HG03060 (cell line): ENCODE measurements at regions not wholly inside any gene's neighbourhood (a gene's known extent, or its start where the extent isn't known, plus 50 kb on each side); places are given as distances from the start of the nearest gene placed in this dataset.

Experiments
- ATAC-seq: cut with Tn5 transposase; IDR thresholded peaks from one replicate; pipeline ENCODE4 v1.9.1; 2021; ENCODE audit warnings: low read depth, moderate number of reproducible peaks; ENCODE audit not compliant: unreplicated experiment

DNA sequence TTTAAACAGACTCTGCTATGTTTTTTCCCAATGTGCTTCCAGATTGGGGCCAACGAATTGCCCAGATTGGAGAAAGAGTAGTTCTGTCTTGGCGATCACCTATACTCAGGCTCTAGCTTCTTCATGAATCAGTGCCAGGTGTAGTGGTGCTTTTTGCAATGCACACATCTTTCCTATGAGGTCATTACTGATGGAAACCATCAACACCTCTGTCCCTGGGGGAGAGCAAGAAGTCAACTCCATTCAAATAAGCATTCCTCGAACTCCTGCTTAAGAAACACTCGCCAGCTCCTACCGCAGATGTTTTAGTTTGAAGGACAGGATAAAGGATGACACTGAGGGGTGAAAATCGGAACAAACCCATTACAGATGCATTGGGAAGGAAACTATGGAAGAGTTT is 156.5 kb upstream of the DKK2 start:
- ATAC-seq: no peak

- no peak for ATAC-seq
Observed at GRCh38 chr4:107187091-107187490, 151.0 kb upstream of the DKK2 start.

GRCh38 chr4:107183155-107183774 is 147.2 kb upstream of the DKK2 start:
- ATAC-seq: peak; percentile 87

DNA sequence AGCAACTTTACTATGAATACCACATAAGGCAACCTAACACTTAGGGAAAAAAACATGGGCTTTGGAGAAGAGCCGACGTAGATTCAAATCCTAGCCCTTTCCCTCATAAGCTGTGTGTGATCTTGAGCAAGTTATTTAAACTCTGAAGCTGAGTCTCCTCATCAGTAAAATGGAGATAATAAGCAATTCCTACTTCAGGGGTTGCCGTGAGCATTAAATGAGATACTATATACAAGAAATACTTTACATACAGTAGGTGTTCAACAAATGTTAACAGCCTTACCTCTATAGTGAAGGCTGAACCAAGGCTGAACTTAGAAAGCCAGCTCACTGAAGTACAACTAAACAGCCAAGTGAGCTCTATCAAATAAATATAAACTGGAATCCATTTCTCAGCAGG is 146.2 kb upstream of the DKK2 start:
- no peak for ATAC-seq

- ATAC-seq: no peak
Observed at GRCh38 chr4:107166873-107167450, 130.8 kb upstream of the DKK2 start.

GRCh38 chr4:107166181-107166580 is 130.1 kb upstream of the DKK2 start:
- no peak for ATAC-seq

GRCh38 chr4:107164962-107165475 is 128.9 kb upstream of the DKK2 start:
- no peak for ATAC-seq

- ATAC-seq: no peak
Observed at GRCh38 chr4:107156443-107156842, 120.3 kb upstream of the DKK2 start.

GRCh38 chr4:107155366-107155765 is 119.3 kb upstream of the DKK2 start:
- ATAC-seq: no peak

- no peak for ATAC-seq
Observed at GRCh38 chr4:107153956-107154355, 117.8 kb upstream of the DKK2 start.

DNA sequence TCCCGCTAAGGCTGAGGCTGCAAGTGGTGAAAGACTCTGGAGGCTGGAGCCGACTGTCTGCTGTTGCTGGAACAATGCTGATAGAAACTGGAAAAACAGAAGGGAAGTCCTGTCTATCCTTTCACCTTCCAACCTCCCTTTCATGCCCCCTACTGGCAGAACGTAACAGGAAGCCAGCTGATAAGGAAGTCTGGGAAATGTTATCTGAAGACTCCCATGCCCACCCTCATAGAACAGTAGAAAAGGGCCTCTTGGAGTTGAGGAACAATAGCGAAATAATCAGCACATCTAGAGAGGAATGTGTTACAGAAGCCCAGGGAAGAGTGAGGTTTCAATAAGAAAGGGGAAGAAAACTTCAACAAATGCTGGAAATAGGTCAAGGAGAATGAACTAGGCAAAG is 117.1 kb upstream of the DKK2 start:
- no peak for ATAC-seq

DNA sequence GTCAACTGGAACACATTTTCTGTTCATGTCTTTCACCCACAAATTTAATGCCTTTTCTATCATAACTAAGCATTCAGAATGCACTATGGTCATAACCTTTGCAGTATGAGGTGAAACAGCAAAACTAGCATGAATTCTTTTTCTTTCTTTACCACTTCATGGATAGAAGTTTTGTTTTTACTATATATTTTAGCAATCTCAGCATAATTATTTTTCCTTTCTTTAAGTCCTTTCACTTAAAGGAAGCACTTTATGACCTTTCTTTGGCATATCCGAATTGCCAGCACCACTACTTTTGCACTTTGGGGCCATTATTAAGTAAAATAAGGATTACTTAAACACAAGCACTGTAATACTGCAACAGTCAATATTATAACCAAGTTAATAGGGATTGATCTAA is 115.1 kb upstream of the DKK2 start:
- no peak for ATAC-seq

DNA sequence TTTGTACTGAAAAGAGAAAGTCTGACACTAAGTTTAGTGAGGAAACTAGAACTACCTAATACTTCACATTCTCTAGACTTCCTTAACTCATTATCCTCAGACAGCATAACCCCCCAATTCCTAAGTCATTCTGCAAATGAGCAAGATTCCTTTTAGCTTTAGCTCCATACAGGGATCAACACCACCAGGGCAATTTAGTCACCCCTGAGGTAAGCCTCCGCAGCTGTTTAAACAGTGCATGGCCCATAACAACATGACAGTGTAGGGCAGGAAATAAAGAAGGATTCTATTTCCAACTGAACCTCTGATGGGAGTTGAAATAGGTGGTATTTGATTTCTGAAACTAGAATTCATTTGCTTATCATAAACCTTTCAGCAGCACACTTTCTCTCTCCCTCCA is 112.8 kb upstream of the DKK2 start:
- no peak for ATAC-seq

DNA sequence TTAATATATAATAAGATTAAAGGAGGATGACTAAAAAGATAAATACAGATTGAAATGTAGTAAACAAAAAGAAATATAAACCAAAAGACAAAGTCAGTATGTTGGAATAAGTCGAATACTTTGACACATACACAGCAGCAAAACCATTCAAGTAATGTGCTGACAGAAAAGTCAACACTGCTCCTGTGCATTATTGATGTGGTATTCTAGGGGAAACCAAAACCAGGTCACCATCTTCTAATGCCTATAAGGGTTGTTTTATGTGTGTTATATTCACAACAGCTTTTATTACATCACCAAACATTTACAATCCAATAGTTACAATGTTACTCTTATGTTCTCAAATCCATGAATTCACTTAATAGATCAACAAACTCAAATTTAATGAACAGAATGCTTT is 111.8 kb upstream of the DKK2 start:
- no peak for ATAC-seq

DNA sequence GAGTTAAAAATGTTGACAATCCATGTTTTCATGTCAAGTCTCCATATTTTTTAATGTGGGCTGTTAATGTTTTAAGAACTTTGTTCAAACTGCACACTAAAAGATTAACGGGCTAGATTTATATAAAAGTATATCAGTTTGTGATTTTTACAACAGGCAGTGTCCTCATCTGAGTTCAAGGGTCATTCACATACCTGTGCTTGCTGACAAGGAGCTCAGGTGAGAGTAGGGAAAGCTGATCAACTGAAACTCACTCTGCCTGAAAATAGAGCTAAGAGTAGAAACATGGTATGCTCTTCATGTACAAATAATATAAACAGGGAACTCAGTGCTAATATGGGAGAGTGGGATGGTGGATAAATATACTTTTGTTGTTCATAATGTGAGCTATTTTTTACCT is 102.3 kb upstream of the DKK2 start:
- ATAC-seq: no peak

GRCh38 chr4:107133965-107134653 is 98.0 kb upstream of the DKK2 start:
- ATAC-seq: no peak

DNA sequence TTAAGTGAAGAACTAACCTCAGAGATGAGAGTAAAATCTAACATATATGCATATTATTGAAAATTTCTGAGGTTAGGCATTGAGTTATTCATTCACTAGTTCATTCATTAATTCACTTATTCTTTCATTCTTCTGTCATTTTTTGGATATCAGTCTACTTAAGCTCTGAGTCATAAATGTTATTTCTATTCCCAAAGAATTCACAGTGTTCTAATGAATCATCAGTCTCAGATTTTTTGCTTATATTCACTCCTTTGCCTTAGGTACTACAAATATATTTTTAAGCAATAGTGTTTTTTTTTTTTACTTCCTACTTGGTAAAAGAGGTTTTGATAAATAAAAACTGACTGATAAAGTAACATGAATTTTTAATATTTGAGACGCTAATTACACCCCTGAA is 95.2 kb upstream of the DKK2 start:
- no peak for ATAC-seq

DNA sequence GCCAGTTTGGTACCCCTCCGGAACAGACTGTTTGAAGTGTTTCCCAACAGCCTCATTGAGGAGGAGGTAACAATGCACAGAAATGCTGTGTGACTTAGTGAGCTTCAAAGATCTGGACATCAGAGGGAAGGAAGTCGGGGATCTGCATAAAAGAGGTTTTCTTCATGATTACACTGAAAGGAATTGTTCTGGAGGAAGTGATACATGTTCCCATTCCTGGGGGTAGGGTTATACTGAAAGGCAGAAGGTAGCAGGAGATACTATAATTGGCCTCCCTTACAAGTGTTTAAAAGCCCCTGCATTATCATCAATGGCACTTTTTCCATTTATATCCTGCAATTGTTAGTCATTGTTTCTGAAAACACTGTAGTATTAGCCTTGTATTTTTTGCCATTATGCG is 94.0 kb upstream of the DKK2 start:
- no peak for ATAC-seq

DNA sequence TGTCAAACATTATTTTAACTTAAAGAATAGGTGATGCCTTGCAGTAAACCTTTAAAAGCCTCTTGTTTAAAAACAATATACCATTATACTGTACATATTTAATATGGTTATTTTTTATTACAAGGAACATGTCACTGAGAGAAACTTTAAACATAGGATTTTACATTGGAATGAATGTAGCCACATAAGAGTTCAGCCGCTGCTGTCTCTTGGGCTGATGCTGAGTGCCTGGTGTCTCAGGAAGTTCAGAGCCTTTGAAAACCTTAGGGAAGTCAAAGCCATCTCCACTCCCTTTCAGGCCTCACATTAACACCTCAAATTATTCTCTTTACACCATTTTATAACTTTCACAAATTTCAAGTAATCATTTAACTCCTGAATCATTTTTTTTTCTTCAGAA is 93.5 kb upstream of the DKK2 start:
- ATAC-seq: no peak

- ATAC-seq: no peak
Observed at GRCh38 chr4:107129076-107129475, 93.0 kb upstream of the DKK2 start.

- ATAC-seq: no peak
Observed at GRCh38 chr4:107128116-107128515, 92.0 kb upstream of the DKK2 start.

GRCh38 chr4:107125496-107125895 is 89.4 kb upstream of the DKK2 start:
- ATAC-seq: no peak
